Activated CD4-positive, alpha-beta memory T cell treated with anti-CD3 and anti-CD28 coated beads, Interleukin-2, amount 10 ng/mL, durations not matched to agents 7 days and 5 days (primary cell): ENCODE measurements at regions not wholly inside any gene's neighbourhood (a gene's known extent, or its start where the extent isn't known, plus 50 kb on each side); places are given as distances from the start of the nearest gene placed in this dataset.

Source experiments
- CTCF ChIA-PET: fragments of 350-600 bp; sonication (Branson Sonifier 250); formaldehyde crosslinking; loops from one replicate; lab custom pipeline; 2021; ENCODE audit warnings: antibody characterized with exemption, inconsistent platforms; lab: Charles Lee
- POLR2A ChIA-PET: fragments of 350-600 bp; sonication (Branson Sonifier 250); formaldehyde crosslinking; loops from one replicate; lab custom pipeline; 2021; ENCODE audit warnings: antibody characterized with exemption; lab: Charles Lee
- DNase-seq: peaks from one replicate; pipeline ENCODE4 v3.0.0-alpha.2; 2020
- H3K27ac Mint-ChIP-seq: one replicate; pipeline ENCODE4 v1.8.0; 2021; ENCODE audit warnings: mild to moderate bottlenecking, mixed read lengths
- H3K27me3 Mint-ChIP-seq: one replicate; pipeline ENCODE4 v1.8.0; 2021; ENCODE audit warnings: mixed read lengths
- H3K36me3 Mint-ChIP-seq: one replicate; pipeline ENCODE4 v1.8.0; 2021; ENCODE audit warnings: low read depth, mixed read lengths
- H3K4me1 Mint-ChIP-seq: one replicate; pipeline ENCODE4 v1.8.0; 2021; ENCODE audit warnings: mixed read lengths
- H3K4me3 Mint-ChIP-seq: one replicate; pipeline ENCODE4 v1.8.0; 2021; ENCODE audit warnings: mild to moderate bottlenecking, mixed read lengths
- H3K9me3 Mint-ChIP-seq: one replicate; pipeline ENCODE4 v1.8.0; 2021; ENCODE audit warnings: mixed read lengths

GRCh38 chr19:31668921-31669320, 319.7 kb upstream of the TSHZ3 start:
- Mint-ChIP-seq H3K27me3 (no peaks in the 10 kb centered on the region), H3K36me3 (no peaks in the 10 kb centered on the region), H3K9me3 (no peaks in the 10 kb centered on the region), H3K4me3 (no peak overlapping the region), H3K4me1 (no peaks in the 10 kb centered on the region), H3K27ac (no peak overlapping the region)
- POLR2A ChIA-PET, result no interaction called here
- CTCF ChIA-PET, result no interaction called here
- no peak for DNase-seq

- Mint-ChIP-seq H3K36me3 (no peaks in the 10 kb centered on the region), H3K9me3 (no peaks in the 10 kb centered on the region), H3K27ac (no peak overlapping the region), H3K4me3 (no peak overlapping the region), H3K4me1 (no peaks in the 10 kb centered on the region), H3K27me3 (no peaks in the 10 kb centered on the region)
- POLR2A ChIA-PET, result no interaction called here
- DNase-seq, result no peak
- CTCF ChIA-PET, result no interaction called here
Measured at GRCh38 chr19:31670931-31671330, 321.7 kb upstream of the TSHZ3 start.

- ChIA-PET POLR2A (no interaction called here), CTCF (no interaction called here)
- no peak for DNase-seq
- Mint-ChIP-seq H3K9me3 (no peaks in the 10 kb centered on the region), H3K4me3 (no peak overlapping the region), H3K27me3 (no peaks in the 10 kb centered on the region), H3K4me1 (no peaks in the 10 kb centered on the region), H3K27ac (no peak overlapping the region), H3K36me3 (no peaks in the 10 kb centered on the region)
Measured at GRCh38 chr19:31671411-31672035, 322.3 kb upstream of the TSHZ3 start.

- CTCF ChIA-PET, result no interaction called here
Measured at GRCh38 chr19:31674503-31675192, 325.4 kb upstream of the TSHZ3 start.

GRCh38 chr19:31675193-31675913, 326.1 kb upstream of the TSHZ3 start:
- H3K27ac Mint-ChIP-seq, result no peak overlapping the region
- no peaks in the 10 kb centered on the region for H3K4me1 Mint-ChIP-seq
- DNase-seq, result no peak
- H3K4me3 Mint-ChIP-seq, result no peak overlapping the region
- H3K36me3 Mint-ChIP-seq, result no peaks in the 10 kb centered on the region
- ChIA-PET POLR2A (no interaction called here), CTCF (no interaction called here)
- H3K27me3 Mint-ChIP-seq, result no peaks in the 10 kb centered on the region
- H3K9me3 Mint-ChIP-seq, result no peaks in the 10 kb centered on the region

More at GRCh38 chr19:31674503-31675192, 325.4 kb upstream of the TSHZ3 start:
- Mint-ChIP-seq H3K4me1 (no peaks in the 10 kb centered on the region), H3K27ac (no peak overlapping the region), H3K4me3 (no peak overlapping the region), H3K36me3 (no peaks in the 10 kb centered on the region), H3K9me3 (no peaks in the 10 kb centered on the region), H3K27me3 (no peaks in the 10 kb centered on the region)
- DNase-seq, result no peak
- POLR2A ChIA-PET, result no interaction called here

- Mint-ChIP-seq H3K9me3 (no peaks in the 10 kb centered on the region), H3K27me3 (no peaks in the 10 kb centered on the region), H3K4me3 (no peak overlapping the region), H3K36me3 (no peaks in the 10 kb centered on the region), H3K27ac (no peak overlapping the region), H3K4me1 (no peaks in the 10 kb centered on the region)
- POLR2A ChIA-PET, result no interaction called here
- DNase-seq, result no peak
- CTCF ChIA-PET, result interaction anchor here (1.6 kb wide), 1 partner anchor 548 kb away, joined by 4 read pairs; no protein-coding TSS in a partner anchor
Measured at GRCh38 chr19:31676271-31677004, 327.2 kb upstream of the TSHZ3 start.

GRCh38 chr19:31678421-31678820, 329.2 kb upstream of the TSHZ3 start:
- POLR2A ChIA-PET, result no interaction called here
- CTCF ChIA-PET, result no interaction called here
- no peak overlapping the region for H3K27ac Mint-ChIP-seq
- H3K27me3 Mint-ChIP-seq, result no peaks in the 10 kb centered on the region
- no peak for DNase-seq
- H3K4me3 Mint-ChIP-seq, result no peak overlapping the region
- no peaks in the 10 kb centered on the region for H3K9me3 Mint-ChIP-seq
- no peaks in the 10 kb centered on the region for H3K36me3 Mint-ChIP-seq
- no peaks in the 10 kb centered on the region for H3K4me1 Mint-ChIP-seq

- no peak for DNase-seq
- H3K4me1 Mint-ChIP-seq, result no peaks in the 10 kb centered on the region
Measured at GRCh38 chr19:31681121-31681520, 331.9 kb upstream of the TSHZ3 start.

GRCh38 chr19:31693131-31693932, 344.1 kb upstream of the TSHZ3 start:
- CTCF ChIA-PET, result no interaction called here
- Mint-ChIP-seq H3K4me3 (no peak overlapping the region), H3K27me3 (no peaks in the 10 kb centered on the region), H3K4me1 (no peaks in the 10 kb centered on the region), H3K36me3 (no peaks in the 10 kb centered on the region), H3K9me3 (no peaks in the 10 kb centered on the region), H3K27ac (no peak overlapping the region)
- no peak for DNase-seq
- POLR2A ChIA-PET, result no interaction called here

More at GRCh38 chr19:31681121-31681520, 331.9 kb upstream of the TSHZ3 start:
- no peak overlapping the region for H3K27ac Mint-ChIP-seq
- H3K27me3 Mint-ChIP-seq, result no peaks in the 10 kb centered on the region
- POLR2A ChIA-PET, result no interaction called here
- CTCF ChIA-PET, result no interaction called here
- H3K9me3 Mint-ChIP-seq, result no peaks in the 10 kb centered on the region
- H3K4me3 Mint-ChIP-seq, result no peak overlapping the region
- H3K36me3 Mint-ChIP-seq, result no peaks in the 10 kb centered on the region

- H3K27ac Mint-ChIP-seq, result no peak overlapping the region
- H3K4me1 Mint-ChIP-seq, result no peaks in the 10 kb centered on the region
- no peak for DNase-seq
- H3K27me3 Mint-ChIP-seq, result no peaks in the 10 kb centered on the region
- ChIA-PET CTCF (no interaction called here), POLR2A (no interaction called here)
- peaks cover under 1% of the 10 kb centered on the region for H3K9me3 Mint-ChIP-seq
- H3K36me3 Mint-ChIP-seq, result no peaks in the 10 kb centered on the region
- no peak overlapping the region for H3K4me3 Mint-ChIP-seq
Measured at GRCh38 chr19:31693933-31694269, 344.7 kb upstream of the TSHZ3 start.

GRCh38 chr19:31694761-31695160, 345.5 kb upstream of the TSHZ3 start:
- Mint-ChIP-seq H3K4me3 (no peak overlapping the region), H3K4me1 (no peaks in the 10 kb centered on the region)

GRCh38 chr19:31699421-31699820, 350.2 kb upstream of the TSHZ3 start:
- no peaks in the 10 kb centered on the region for H3K4me1 Mint-ChIP-seq
- peaks cover 19% of the 10 kb centered on the region for H3K9me3 Mint-ChIP-seq
- no peak for DNase-seq
- H3K4me3 Mint-ChIP-seq, result no peak overlapping the region
- POLR2A ChIA-PET, result no interaction called here
- CTCF ChIA-PET, result no interaction called here
- H3K27ac Mint-ChIP-seq, result no peak overlapping the region
- no peaks in the 10 kb centered on the region for H3K27me3 Mint-ChIP-seq
- no peaks in the 10 kb centered on the region for H3K36me3 Mint-ChIP-seq

More at GRCh38 chr19:31694761-31695160, 345.5 kb upstream of the TSHZ3 start:
- CTCF ChIA-PET, result no interaction called here
- Mint-ChIP-seq H3K36me3 (no peaks in the 10 kb centered on the region), H3K27ac (no peak overlapping the region), H3K9me3 (peaks cover 6% of the 10 kb centered on the region), H3K27me3 (no peaks in the 10 kb centered on the region)
- DNase-seq, result no peak
- POLR2A ChIA-PET, result no interaction called here
